GM18511 (cell line): ENCODE measurements at regions not wholly inside any gene's neighbourhood (a gene's known extent, or its start where the extent isn't known, plus 50 kb on each side); places are given as distances from the start of the nearest gene placed in this dataset.

Experiments used
- ATAC-seq: cut with Tn5 transposase; IDR thresholded peaks from one replicate; pipeline ENCODE4 v1.9.1; 2021; ENCODE audit warnings: mild to moderate bottlenecking, moderate library complexity; ENCODE audit not compliant: unreplicated experiment

DNA sequence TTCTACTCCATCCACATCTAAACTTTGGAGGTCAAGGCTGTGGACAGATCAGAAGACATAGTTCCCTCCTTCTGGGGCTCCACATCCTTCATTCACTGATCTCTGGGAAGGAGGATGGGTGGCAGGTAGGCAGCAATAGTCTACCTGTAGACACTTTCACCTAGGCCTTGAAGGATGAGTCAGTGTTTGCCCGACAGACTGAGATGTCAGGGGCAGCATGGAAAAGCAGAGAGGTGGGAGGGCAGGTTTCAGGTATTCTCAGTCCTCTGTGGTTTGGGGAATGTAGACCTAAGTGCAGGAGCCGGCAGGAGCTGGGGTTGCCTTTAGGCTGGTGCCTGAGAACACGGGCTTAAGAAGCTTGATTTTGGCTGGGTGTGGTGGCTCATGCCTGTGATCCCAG lies 171.9 kb upstream of the ZNF267 start:
- ATAC-seq, result no peak

GRCh38 chr16:31702796-31703195 lies 170.8 kb upstream of the ZNF267 start:
- ATAC-seq, result no peak

- ATAC-seq, result no peak
Observed at GRCh38 chr16:31703526-31704128, 170.0 kb upstream of the ZNF267 start.

- ATAC-seq, result no peak
Observed at GRCh38 chr16:31704138-31704537, 169.5 kb upstream of the ZNF267 start.

GRCh38 chr16:31705371-31705770 lies 168.2 kb upstream of the ZNF267 start:
- no peak for ATAC-seq

- ATAC-seq, result no peak
Observed at GRCh38 chr16:31706318-31706717, 167.3 kb upstream of the ZNF267 start.

DNA sequence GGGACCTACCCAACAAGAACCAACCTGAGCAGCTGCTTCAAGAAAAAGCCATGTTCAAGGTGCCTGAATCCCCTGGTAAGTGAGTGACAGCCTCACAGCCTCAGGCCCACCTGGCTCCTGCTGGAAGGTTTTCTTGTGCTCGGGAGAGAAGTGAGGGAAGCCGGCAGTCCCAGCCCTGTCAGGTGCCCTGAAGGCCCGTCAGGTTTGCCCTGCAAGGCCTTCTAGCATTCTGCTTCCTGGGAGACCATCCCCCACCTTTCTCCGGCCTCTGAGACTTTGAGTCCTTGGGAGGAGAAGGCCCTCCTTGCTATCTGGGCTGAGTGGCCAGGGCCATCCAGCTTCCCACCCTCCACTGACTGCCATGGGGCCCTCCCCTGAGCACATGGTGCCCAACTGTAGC lies 166.7 kb upstream of the ZNF267 start:
- no peak for ATAC-seq

DNA sequence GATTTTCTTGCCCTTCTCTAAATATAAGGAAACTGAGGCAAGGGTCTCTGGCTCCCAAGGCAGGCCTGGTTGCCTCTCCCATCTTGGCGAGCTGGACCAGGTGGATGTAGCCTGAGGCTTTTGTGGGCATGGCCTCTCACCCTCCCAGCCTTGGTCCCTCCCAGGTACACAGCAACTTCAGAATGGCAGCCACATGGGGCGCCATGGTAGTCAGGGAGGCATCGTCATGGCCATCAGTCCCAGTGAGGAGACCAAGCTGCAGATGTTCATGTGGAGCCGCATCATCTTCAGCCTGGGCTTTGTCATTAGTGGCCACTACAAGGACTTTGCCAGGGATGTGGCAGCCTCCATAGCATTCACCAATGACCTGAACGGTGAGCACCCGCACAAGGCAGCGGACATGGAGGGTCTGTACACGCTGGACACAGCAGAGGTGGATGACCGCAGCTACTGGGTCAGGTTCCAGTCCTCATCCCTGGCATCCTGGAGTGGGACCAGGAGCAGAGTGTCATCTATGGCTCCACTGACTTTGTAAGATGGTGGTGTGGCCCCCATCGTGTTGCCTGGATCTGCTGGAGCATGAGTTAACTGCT lies 165.8 kb upstream of the ZNF267 start:
- ATAC-seq, result no peak

DNA sequence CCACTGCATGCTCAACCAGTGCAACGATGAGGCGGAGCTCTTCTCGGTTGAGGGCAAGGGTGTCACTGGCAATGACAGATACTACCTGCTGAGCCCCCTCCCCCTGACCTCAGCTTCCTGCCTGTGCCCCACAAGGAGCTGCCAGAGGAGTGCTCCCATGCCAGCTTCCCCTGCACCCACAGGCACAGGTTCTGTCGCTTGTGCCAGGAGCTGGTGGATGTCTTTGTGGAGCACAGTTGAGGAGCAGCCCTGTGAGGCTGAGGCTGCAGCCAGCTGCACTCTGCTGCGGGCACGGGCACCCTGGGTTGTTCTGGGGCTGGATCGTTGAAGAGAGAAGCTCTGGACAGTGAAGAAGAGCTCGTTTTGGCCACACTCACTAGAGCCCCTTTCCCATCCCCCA lies 165.3 kb upstream of the ZNF267 start:
- no peak for ATAC-seq

GRCh38 chr16:31709181-31709580 lies 164.4 kb upstream of the ZNF267 start:
- no peak for ATAC-seq

DNA sequence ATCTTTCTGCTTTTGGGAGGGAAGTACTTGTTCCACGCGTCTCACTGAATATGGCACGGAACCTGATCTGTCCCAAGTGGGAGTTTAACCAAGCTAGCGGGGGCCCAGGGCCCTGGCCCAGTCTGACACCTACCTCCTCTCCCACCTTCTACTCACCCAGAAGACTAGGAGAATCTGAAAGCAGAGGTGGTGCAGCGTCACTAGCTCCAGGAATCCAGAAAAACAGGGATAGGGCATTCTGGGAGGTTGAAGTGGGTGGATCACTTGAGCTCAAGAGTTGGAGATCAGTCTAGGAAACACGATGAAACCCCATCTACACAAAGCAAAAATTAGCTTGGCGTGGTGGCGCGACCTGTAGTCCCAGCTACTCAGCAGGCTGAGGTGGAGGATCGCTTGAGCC lies 163.5 kb upstream of the ZNF267 start:
- no peak for ATAC-seq

- ATAC-seq, result no peak
Observed at GRCh38 chr16:31710880-31711279, 162.7 kb upstream of the ZNF267 start.

- ATAC-seq, result no peak
Observed at GRCh38 chr16:31711344-31711845, 162.2 kb upstream of the ZNF267 start.

DNA sequence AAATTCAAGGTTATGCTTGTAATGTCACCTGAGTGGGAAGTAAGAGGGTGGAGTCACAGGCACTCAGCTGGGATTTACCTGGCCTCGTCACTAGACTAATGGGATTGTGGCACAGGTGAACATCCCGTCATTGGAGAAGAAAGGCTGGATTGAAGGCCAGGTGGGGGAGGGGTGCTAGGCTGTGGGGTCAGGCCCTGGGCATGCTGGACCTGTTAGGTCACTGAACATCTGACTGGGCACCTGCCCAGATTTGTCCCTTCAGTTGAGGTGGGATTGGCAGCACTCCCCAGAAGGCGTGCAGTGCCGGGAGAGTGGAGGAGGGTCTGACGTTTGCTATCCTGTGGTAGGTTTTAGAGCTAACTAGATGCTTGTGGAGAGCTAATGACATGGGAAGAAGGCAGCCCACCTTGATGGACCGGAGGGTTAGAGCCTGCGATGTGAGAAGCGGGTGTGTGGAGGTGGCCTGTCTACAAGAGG lies 161.5 kb upstream of the ZNF267 start:
- ATAC-seq, result no peak

GRCh38 chr16:31713071-31713944 lies 160.3 kb upstream of the ZNF267 start:
- peak; percentile 91 for ATAC-seq

GRCh38 chr16:31713945-31714902 lies 159.4 kb upstream of the ZNF267 start:
- no peak for ATAC-seq

DNA sequence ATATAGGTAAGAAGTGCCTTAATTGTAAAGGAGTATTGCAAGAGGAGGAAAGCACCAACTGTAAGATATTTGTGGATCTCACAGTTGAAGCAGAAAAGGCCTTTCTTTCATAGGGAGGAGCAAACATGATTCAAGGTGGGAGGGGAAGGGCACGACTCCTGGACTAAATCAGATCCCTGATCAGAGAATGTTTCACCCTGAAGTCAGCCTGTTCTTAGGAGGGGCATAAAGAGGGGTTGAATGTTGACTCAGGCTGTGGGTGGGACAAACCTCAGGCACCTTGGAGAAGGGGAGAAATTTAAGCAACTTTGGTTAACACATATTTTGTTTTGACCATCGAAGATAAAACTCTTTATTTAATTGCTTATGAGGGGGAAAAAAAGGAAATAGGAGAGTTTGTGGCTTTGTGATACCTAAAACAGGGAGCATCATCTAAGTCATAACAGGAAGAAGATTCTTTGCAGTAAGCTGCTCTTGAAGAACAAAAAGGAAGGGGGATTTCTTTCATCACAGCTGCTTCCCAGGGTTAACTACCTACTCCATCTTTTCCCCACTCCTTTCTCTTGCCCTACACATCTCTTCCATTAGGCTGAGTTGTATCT lies 158.6 kb upstream of the ZNF267 start:
- no peak for ATAC-seq

DNA sequence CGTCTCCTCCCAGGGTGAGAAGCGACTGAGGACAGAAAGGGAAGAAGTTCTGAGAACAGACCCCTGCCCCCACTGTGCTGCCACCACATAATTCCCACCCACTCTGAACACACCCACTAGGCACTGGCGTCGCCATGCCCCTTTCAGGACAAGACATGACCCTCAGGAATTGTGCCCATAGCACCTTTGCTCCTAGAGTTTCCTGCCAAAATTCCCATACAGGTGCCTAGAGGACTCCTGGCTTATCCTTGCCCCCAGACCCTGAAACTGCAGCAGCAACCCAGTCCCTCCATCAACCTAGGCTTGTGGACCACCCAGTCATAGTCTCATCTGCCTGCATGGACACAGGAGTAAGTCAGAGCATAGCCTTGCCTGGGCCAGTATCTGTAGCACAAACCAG lies 157.7 kb upstream of the ZNF267 start:
- ATAC-seq, result no peak

GRCh38 chr16:31718998-31719397 lies 154.6 kb upstream of the ZNF267 start:
- no peak for ATAC-seq

DNA sequence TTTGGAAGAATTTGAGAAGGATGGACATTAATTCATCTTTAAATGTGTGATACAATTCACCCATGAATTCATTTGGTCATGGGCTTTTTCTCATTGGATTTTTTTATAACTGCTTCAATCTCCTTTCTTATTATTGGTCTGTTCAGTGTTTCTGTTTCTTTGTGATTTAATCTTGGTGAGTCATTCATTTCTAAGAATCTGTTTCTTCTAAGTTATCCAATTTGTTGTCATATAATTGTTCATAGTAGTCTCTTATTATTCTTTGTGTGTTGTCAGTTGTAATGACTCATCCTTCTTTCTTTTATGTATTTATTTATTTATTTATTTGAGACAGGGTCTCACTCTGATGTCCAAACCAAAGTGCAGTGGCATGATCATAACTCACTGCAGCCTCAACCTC lies 146.1 kb upstream of the ZNF267 start:
- ATAC-seq, result no peak
